ENCODE measurements at regions not wholly inside any gene's neighbourhood (a gene's known extent, or its start where the extent isn't known, plus 50 kb on each side); places are given as distances from the start of the nearest gene placed in this dataset.

GRCh38 chr1:199786695-199787094 is 240.8 kb upstream of the NR5A2 start:
- H3K27me3 ChIP-seq (ENCODE audit: control insufficient read depth, insufficient read depth, low read length): no peaks in the 10 kb centered on the region
- ChIA-PET CTCF (no interaction called here), POLR2A (interaction anchor here (0.7 kb wide), 2 partner anchors 688 to 825 kb away, joined by 5 to 7 read pairs; no protein-coding TSS in a partner anchor)
- H3K4me1 ChIP-seq (ENCODE audit: control insufficient read depth, insufficient read depth, low read length): no peaks in the 10 kb centered on the region; the same call in 1 of the 2 replicates
- intact Hi-C loops (cut with micrococcal nuclease; ENCODE audit: unreplicated experiment): no loop called here
- TF ChIP-seq SIN3A (IDR thresholded peaks at IDR 0.05; ENCODE audit: borderline replicate concordance, insufficient read depth, low read depth, low read length) (no peak), POLR2AphosphoS5 (IDR thresholded peaks at IDR 0.05; ENCODE audit: low read depth, low read length) (no peak), TCF7L2 (IDR thresholded peaks at IDR 0.05; ENCODE audit: low read depth, low read length) (no peak), REST (IDR thresholded peaks at IDR 0.05; ENCODE audit: insufficient read depth in 1 of 2, low read depth in 2 of 2, low read length in 1 of 2) (no peak), CTCF (IDR thresholded peaks at IDR 0.05) (no peak)
- BruUV-seq (replicated peaks): no TSS peak
- H3K4me3 ChIP-seq (ENCODE audit: low read depth in 2 of 2, low read length in 2 of 2): no peak overlapping the region
- H3K27ac ChIP-seq (ENCODE audit: low read length): no peak overlapping the region
- H3K9me3 ChIP-seq (ENCODE audit: control insufficient read depth, insufficient read depth, low read depth, low read length): no peaks in the 10 kb centered on the region
- in situ Hi-C loops (cut with HindIII; ENCODE audit: low pct_unique_long_range_greater_than_20kb, low sequenced_read_pairs): no loop called here
- no peaks in the 10 kb centered on the region for H3K36me3 ChIP-seq (ENCODE audit: control insufficient read depth, insufficient read depth, low read length)
- no peak for DNase-seq (ENCODE audit: low read depth, low spot score)
- ATAC-seq: no peak

- intact Hi-C loops (cut with micrococcal nuclease; ENCODE audit: unreplicated experiment) (no loop called here), in situ Hi-C loops (cut with HindIII; ENCODE audit: low pct_unique_long_range_greater_than_20kb, low sequenced_read_pairs) (no loop called here)
- TF ChIP-seq SIN3A (IDR thresholded peaks at IDR 0.05; ENCODE audit: borderline replicate concordance, insufficient read depth, low read depth, low read length) (no peak), CTCF (IDR thresholded peaks at IDR 0.05) (no peak), REST (IDR thresholded peaks at IDR 0.05; ENCODE audit: insufficient read depth in 1 of 2, low read depth in 2 of 2, low read length in 1 of 2) (no peak), TCF7L2 (IDR thresholded peaks at IDR 0.05; ENCODE audit: low read depth, low read length) (no peak)
- Histone ChIP-seq H3K4me1 (ENCODE audit: control insufficient read depth, insufficient read depth, low read length) (no peaks in the 10 kb centered on the region; the same call in 1 of the 2 replicates), H3K27ac (ENCODE audit: low read length) (no peak overlapping the region), H3K36me3 (ENCODE audit: control insufficient read depth, insufficient read depth, low read length) (no peaks in the 10 kb centered on the region), H3K4me3 (ENCODE audit: low read depth in 2 of 2, low read length in 2 of 2) (no peak overlapping the region), H3K27me3 (ENCODE audit: control insufficient read depth, insufficient read depth, low read length) (no peaks in the 10 kb centered on the region), H3K9me3 (ENCODE audit: control insufficient read depth, insufficient read depth, low read depth, low read length) (no peaks in the 10 kb centered on the region)
- BruUV-seq (replicated peaks): no TSS peak
- CTCF ChIA-PET: no interaction called here
- ATAC-seq (no peak), DNase-seq (ENCODE audit: low read depth, low spot score) (no peak)
- POLR2A ChIA-PET: interaction anchor here (0.5 kb wide), 1 partner anchor 239 kb away, joined by 3 read pairs; no protein-coding TSS in a partner anchor
These were observed 238.4 kb upstream of the NR5A2 start for GRCh38 chr1:199789141-199789540.
